OCI-LY3 (cell line): ENCODE measurements at regions not wholly inside any gene's neighbourhood (a gene's known extent, or its start where the extent isn't known, plus 50 kb on each side); places are given as distances from the start of the nearest gene placed in this dataset.

Source experiments
- CTCF ChIP-seq: fragments of 200-600, 300-600 bp; sonication (generic); IDR thresholded peaks from 2 replicates; pipeline ENCODE4 v1.5.1; 2014; ENCODE audit warnings: antibody characterized with exemption, low read length, low read depth
- EZH2phosphoT487 ChIP-seq: fragments of 200-600 bp; shearing (Covaris generic); IDR thresholded peaks from 2 replicates; pipeline ENCODE4 v1.6.1; 2018; ENCODE audit warnings: antibody characterized with exemption, mixed run types, low read depth

- no peak for TF ChIP-seq CTCF
- no peak for TF ChIP-seq EZH2phosphoT487
Observed at GRCh38 chr19:28399187-28399586, 813.8 kb downstream of the UQCRFS1 start.
